ENCODE measurements at regions not wholly inside any gene's neighbourhood (a gene's known extent, or its start where the extent isn't known, plus 50 kb on each side); places are given as distances from the start of the nearest gene placed in this dataset.
A peak's percentile ranks its signal among the peaks of the same experiment; 100 is the strongest.

DNA sequence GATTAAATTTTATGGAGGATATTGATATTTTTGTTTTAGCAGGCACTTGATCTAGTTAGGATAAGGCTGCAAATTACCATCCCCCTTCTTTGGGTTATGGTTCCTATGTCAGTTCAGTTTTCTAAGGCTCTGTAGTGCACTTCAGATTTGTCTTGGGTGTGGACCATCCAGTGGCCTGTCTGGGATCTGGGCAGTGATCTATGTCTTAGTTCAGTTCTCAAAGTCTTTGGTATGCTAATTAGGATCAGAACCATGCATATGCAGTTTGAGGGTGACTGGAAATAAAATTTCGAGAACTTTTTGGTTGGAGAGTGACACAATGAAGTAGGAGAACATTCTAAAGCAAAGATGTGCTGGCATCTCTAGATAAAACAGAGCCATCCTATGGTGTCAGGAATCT lies 388.2 kb downstream of the MID1IP1 start:
- DNase-seq = no peak

GRCh38 chrX:39194673-39195072 lies 393.4 kb downstream of the MID1IP1 start:
- DNase-seq = no peak

DNA sequence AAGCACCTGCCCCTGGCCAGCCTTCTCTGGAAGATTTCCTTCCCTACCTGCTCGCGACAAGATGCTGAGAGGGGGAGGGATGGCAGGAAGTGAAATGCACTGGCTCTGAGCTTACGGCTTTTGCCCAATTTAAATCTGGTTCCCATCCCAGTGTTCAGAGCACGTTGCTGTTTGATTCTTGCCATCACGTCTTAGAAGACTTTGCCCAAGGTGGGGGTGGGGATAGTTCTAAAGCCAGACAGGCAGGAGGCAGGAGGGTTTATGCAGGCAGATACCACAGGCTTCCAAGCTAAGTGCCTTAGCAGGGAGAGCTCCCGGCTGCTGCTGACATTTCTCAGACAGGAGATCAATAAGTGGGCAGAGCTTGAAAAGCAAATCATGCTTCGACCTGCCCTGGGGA lies 393.9 kb downstream of the MID1IP1 start:
- no peak for DNase-seq

GRCh38 chrX:39196192-39197102 lies 395.2 kb downstream of the MID1IP1 start:
- DNase-seq = peak; percentile 16 to 30

- DNase-seq = no peak
Measured at GRCh38 chrX:39199429-39199828, 398.2 kb downstream of the MID1IP1 start.

GRCh38 chrX:39201305-39201990 lies 400.2 kb downstream of the MID1IP1 start:
- DNase-seq = no peak

GRCh38 chrX:39202641-39203040 lies 401.4 kb downstream of the MID1IP1 start:
- no peak for DNase-seq

- no peak for DNase-seq
Measured at GRCh38 chrX:39203427-39203826, 402.2 kb downstream of the MID1IP1 start.

- DNase-seq = no peak
Measured at GRCh38 chrX:39204353-39204752, 403.1 kb downstream of the MID1IP1 start.

GRCh38 chrX:39204945-39205344 lies 403.7 kb downstream of the MID1IP1 start:
- peak; percentile 7 to 26 for DNase-seq

DNA sequence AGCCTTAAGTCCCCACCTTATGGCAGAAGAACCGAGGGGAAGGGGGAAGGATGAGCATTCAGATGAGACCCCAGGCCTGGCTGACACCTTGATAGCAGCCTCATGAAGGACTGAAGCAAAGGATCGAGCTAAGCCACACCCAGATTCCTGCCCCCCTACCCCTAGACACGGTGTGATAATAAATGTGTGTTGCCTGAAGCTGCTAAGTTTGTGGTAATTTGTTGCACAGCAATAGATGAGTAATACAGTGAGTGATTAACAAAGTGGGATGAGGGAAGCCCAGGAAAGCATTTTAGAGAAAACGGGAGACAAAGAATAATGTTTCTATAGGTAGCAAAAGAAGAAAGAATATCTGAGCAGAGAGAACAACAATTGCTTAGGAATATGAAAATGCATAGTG lies 404.2 kb downstream of the MID1IP1 start:
- no peak for DNase-seq

DNA sequence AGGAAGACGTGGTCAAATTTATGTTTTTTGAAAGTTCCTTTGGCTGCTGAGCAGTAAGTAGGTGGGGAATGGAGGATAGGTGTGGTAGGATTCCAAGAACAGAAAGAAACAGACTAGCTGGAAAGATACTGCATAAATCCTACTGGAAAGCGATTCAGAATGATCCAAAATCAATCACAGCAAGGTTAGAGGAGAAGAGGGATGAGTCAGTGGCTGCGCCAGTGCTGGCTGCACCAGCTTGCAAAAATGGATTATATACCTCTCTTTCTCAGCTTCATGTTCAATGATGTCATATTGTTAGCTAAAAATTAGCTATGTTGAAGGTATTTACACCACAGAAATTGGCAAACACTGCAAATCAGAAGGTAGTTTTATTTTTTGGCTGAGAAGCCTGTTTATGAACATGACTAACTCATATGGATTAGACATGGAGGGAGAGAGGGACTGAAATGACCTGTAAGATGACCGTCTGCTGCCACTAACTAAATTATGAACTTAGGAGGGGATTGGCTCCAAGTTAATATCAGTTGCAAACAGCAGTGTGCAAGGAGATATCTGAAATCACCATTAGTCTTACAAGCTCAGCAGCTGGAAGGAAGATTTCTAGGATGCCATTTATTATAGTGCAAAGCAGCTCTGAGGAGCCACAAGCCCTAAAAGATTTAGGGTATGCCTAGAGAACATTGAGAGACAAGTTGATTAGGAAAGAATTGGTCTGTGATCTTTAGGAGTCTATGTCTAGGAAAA lies 405.3 kb downstream of the MID1IP1 start:
- no peak for DNase-seq

GRCh38 chrX:39211501-39211900 lies 410.2 kb downstream of the MID1IP1 start:
- DNase-seq = no peak

GRCh38 chrX:39212456-39212855 lies 411.2 kb downstream of the MID1IP1 start:
- DNase-seq = peak; percentile 28 to 29

DNA sequence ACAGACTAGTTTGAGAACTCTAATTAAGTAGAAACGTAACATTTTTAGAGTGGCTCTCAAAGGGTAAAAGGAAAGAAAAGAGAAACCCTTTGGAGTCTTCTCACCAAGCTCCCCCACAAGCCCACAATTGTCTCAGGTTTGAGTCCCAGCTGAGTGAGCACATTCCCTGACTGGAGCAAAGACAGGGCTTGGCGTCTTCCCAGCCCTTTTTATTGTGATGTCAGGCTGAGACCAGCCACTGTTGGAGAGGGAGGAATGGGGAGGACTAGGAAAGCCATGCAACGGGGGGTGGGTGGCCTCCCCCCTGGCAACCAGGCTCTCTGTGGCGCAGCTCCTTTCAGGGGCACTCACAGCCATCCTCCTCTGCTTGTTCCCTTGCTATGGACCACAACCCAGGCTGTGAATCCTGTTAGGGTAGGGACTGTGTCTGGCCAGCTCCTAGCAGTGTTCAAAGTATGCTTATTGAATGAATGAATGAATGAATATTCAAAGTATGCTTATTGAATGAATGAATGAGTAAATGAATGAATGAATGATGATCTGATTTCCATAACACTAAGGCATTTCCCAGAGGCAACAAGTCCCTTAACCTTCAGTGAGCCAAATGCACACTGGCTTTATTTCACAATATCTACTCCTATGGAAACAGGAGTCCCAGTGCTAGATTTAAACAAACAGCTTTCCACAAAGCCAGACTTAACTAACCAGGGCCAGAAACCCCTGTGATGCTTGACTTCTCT lies 413.3 kb downstream of the MID1IP1 start:
- no peak for DNase-seq

DNA sequence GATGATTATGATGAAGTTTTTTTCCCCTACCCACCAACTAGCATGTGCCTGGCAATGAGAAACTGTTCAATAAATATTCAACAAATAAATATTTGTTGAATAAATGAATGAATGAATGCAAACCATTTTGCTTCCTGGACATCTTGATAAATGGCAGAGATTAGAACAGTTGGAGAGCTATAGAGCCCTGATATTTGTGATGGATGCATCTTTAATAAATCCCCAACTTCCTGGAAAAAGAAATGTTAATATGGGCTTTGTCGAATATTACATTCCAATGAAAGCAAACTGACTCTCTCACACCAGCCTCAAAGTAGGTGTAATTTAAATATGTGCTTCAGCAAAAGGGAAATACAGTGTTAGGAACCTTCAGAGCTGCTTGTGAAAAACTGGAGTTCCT lies 419.7 kb downstream of the MID1IP1 start:
- DNase-seq = no peak

DNA sequence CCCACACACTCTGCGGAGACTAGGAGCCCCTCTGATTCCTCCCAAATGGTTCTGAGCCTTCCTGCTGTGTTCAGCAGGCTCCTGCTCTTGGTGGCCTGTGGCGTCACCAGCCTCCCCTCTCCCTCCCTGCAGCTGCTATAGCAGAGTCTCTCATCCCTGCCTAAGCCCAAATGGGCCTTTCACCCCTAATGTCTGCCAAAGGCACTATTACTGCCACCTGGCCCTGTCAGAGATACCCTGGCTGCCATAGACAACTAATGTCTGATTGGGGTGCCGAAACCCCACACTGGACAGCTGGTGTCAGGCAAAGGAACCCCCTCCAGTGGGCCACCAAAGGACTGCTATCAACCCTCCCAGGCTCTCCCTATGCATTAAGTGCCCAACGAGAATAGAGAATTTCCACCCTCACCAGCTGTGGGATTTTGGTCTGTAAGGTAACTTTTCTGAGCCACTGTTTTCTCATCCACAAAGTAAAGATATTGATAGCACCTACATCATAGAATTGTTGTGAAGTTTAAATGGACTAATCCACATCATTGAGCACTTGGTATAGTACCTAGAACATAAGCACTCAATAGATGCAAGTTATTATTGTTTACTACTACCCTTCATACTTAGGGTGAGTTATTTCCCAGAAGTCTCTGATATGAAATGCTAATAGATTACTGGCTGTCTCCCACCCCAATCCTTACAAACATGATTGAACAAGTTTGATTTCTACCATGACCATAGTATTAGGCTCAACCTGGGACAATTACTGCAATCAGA lies 421.3 kb downstream of the MID1IP1 start:
- no peak for DNase-seq

DNA sequence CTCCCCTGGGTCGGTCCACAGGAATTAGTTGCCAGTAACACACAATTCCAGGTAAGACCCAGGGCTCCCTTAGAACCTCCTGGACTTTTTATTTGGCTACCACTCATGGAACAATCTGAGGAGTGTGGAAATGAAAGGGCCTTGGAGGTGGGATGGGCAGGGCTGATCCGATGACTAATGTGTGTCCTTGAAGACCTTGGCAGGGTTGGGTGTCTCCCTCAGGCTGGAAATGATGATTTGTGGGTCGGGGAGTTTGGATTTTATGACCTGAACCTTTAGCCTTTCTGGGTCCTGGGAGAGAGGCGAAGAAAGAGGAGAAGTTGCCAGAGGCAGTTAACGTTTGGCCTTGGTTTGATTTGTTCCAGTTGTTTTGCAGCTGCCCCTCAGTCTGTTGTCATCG lies 425.0 kb downstream of the MID1IP1 start:
- DNase-seq = no peak

- no peak for DNase-seq
Measured at GRCh38 chrX:39227371-39227770, 426.1 kb downstream of the MID1IP1 start.

DNA sequence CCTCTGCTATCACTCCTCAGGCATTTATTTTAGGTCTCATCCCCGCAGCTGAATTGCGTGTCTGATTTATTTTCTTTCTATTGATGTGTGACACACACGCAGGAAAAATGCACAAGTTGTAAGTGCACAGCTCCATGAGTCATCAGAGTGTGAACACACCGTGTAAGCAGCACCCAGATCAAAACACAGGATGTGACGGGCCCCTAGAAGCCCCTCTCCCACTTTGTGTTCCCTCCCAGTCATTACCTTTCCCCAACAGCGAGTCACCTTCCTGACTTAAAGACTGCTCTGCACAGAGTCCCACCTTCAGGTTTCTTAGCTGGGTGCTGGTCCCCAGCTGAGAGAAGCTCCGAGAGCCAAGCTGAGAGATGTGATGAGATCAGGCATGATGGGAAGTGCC lies 436.7 kb downstream of the MID1IP1 start:
- peak in 1 of 2 experiments; percentile 14 for DNase-seq

GRCh38 chrX:39242187-39242586 lies 440.9 kb downstream of the MID1IP1 start:
- no peak for DNase-seq

DNA sequence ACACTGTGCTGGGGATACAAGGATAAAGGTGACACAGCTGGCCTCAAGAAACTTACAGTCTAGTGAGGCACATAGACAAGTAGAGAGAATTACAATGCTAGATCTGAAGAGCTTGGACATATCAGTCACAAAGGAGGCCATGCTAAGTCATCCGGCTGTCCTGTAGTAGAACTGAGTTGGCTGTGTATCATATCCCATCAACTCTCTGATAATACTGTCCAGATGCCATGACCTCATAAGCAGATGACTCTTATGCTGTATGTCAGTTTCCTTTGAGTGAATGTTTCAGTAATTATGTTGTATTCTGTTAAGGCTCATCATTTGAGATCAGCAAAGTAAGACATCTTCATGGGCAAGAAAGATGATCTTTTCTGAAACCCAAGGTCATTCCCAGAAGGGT lies 442.9 kb downstream of the MID1IP1 start:
- no peak for DNase-seq

All from activated CD4-positive, alpha-beta T cell treated with anti-CD3 and anti-CD28 coated beads, Interleukin-2, amount 50 U/mL, for 4 hours (primary cell).